ENCODE measurements at regions not wholly inside any gene's neighbourhood (a gene's known extent, or its start where the extent isn't known, plus 50 kb on each side); places are given as distances from the start of the nearest gene placed in this dataset.

DNA sequence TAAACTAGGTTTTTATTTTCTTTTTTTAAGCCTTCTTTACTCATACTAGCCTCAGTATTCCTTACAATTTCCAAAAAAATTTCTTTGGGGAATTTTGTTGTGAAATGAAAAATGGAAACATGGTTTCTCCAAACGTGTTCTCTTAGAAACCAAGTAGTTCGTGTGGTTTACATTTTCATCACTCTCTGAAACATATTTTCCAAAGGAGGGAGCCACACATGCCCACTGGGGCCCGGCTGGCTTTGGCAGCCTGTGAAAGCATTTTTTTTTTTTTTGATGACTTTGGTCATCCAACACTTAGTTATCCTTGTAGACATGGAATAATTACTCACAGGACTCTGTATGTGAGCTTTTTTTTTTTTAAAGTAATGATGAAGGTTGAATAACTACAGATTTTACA is 169.6 kb downstream of the C7orf25 start:
- H3K18ac ChIP-seq (ENCODE audit: insufficient read length, low read depth, low read length), result no peak overlapping the region
- H3K27ac Mint-ChIP-seq, result no peak overlapping the region
- no peak overlapping the region for H3K9ac ChIP-seq (ENCODE audit: extremely low read depth, insufficient read length, low read length)
- TF ChIP-seq, protein P1, sequence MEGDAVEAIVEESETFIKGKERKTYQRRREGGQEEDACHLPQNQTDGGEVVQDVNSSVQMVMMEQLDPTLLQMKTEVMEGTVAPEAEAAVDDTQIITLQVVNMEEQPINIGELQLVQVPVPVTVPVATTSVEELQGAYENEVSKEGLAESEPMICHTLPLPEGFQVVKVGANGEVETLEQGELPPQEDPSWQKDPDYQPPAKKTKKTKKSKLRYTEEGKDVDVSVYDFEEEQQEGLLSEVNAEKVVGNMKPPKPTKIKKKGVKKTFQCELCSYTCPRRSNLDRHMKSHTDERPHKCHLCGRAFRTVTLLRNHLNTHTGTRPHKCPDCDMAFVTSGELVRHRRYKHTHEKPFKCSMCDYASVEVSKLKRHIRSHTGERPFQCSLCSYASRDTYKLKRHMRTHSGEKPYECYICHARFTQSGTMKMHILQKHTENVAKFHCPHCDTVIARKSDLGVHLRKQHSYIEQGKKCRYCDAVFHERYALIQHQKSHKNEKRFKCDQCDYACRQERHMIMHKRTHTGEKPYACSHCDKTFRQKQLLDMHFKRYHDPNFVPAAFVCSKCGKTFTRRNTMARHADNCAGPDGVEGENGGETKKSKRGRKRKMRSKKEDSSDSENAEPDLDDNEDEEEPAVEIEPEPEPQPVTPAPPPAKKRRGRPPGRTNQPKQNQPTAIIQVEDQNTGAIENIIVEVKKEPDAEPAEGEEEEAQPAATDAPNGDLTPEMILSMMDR (conservative IDR thresholded peaks at IDR 0.05), result no peak
- no peaks in the 10 kb centered on the region; a peak in 1 of 7 replicates for H3K36me3 Mint-ChIP-seq (ENCODE audit: insufficient read depth in 1 of 3, low read depth in 3 of 3)
- H3K23ac ChIP-seq (ENCODE audit: insufficient read length, low read depth, low read length), result no peak overlapping the region
- no peak overlapping the region for H3K27ac ChIP-seq (ENCODE audit: insufficient read length, low read depth, low read length)
- H2BK20ac ChIP-seq (ENCODE audit: low read depth, low read length, poor library complexity, severe bottlenecking), result no peak overlapping the region
- peaks cover 5 to 6% of the 10 kb centered on the region in 2 experiments; a peak in 3 of 4 replicates for H3K4me1 Mint-ChIP-seq
- no peaks in the 10 kb centered on the region for H3K23me2 ChIP-seq (ENCODE audit: insufficient read length, low read depth, low read length, poor library complexity, severe bottlenecking)
- H3T11ph ChIP-seq (ENCODE audit: low read length), result no peak overlapping the region
- no peak overlapping the region for H3K4me3 Mint-ChIP-seq
- no peaks in the 10 kb centered on the region for H3K9me3 ChIP-seq (ENCODE audit: control insufficient read depth, low read depth, low read length)
- no peak overlapping the region for H3K4ac ChIP-seq (ENCODE audit: low read depth, low read length)
- H3K79me1 ChIP-seq (ENCODE audit: insufficient read depth, low read depth, low read length, poor library complexity, severe bottlenecking), result no peaks in the 10 kb centered on the region
- no peaks in the 10 kb centered on the region for H3K27me3 ChIP-seq (ENCODE audit: insufficient read depth, low read length)
- no peak for DNase-seq
- no peak overlapping the region for H2BK120ac ChIP-seq (ENCODE audit: low read depth, low read length, poor library complexity, severe bottlenecking)
- H3K79me2 ChIP-seq (ENCODE audit: insufficient read depth, low read length), result no peaks in the 10 kb centered on the region
- no peak overlapping the region for H3K4me2 ChIP-seq (ENCODE audit: insufficient read depth, insufficient read length, low read length)
- H3K9me3 Mint-ChIP-seq, result no peaks in the 10 kb centered on the region
- no peaks in the 10 kb centered on the region for H4K20me1 ChIP-seq (ENCODE audit: control insufficient read depth, insufficient read depth, insufficient read length)
- no peak overlapping the region for H2BK15ac ChIP-seq (ENCODE audit: low read depth, low read length)
- H4K91ac ChIP-seq (ENCODE audit: insufficient read length, low read depth, low read length), result no peak overlapping the region
- no CpG with 5 or more reads among the region's 3 CpGs for WGBS (ENCODE audit: extremely low coverage, insufficient read length, low lambda C conversion rate)
- H2AFZ ChIP-seq (ENCODE audit: low read length), result no peak overlapping the region
- H2BK5ac ChIP-seq (ENCODE audit: insufficient read length, low read length), result no peak overlapping the region
- H3K14ac ChIP-seq (ENCODE audit: insufficient read depth, low read length), result no peak overlapping the region
- no peak overlapping the region for H4K8ac ChIP-seq (replicated peaks; ENCODE audit: insufficient read length, low read depth, low read length)
- no peak overlapping the region for H4K5ac ChIP-seq (ENCODE audit: insufficient read length, low read depth, low read length)
- H3K27me3 Mint-ChIP-seq (ENCODE audit: low read depth), result no peaks in the 10 kb centered on the region; the same call in 1 of the 2 replicates
- no peak overlapping the region for H2BK12ac ChIP-seq (ENCODE audit: insufficient read length, low read depth, low read length)
- H3K4me1 ChIP-seq (ENCODE audit: insufficient read depth, low read length), result no peaks in the 10 kb centered on the region
- H2AK5ac ChIP-seq (ENCODE audit: insufficient read length, low read length), result no peak overlapping the region
- no peak overlapping the region for H3K56ac ChIP-seq (ENCODE audit: insufficient read length, low read depth, low read length)
